ENCODE measurements at regions not wholly inside any gene's neighbourhood (a gene's known extent, or its start where the extent isn't known, plus 50 kb on each side); places are given as distances from the start of the nearest gene placed in this dataset.

DNA sequence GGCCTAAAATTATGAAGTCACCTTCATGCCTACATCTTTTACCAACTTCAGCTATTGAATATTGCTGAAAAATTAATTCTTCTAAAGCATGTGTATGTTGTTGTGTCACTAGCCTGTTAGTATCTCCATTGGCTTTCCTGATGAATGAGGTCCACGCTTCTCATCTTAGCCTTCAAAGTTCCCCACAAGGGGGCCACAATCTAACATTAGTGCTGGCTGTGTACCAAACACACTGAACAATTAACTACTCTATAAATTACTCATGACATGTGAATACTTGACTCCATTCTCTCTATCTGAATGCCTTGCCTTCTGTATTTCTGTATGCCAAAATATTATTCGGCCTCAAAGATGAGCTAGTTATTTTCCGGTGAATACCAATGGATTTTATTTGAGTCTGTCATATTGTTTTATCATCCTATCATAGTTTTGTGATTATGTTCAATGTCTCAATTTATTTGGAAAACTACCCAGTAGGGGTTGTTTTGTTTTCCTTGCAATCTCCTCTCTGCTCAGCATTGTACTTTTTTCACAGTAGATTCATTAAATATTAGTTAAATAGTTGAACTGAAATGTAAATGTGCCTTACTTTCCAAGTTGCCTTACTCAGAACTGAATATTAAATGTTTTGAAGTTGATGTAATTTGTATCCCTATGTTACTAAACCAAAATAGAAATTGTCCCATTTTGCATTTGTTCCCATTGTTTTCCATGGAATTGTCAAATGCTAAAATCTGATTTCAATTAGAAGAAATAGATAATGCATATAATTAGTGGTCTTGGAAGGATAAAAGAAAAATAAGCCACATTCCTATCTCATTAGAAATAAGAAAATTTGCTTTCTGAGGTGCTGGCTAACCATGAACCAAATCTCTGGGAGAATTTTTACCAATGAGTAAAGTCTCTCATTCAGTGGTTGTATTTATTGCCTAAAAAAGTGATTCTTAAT, 208.4 kb upstream of the COL3A1 start:
- TF ChIP-seq GATA2 (IDR thresholded peaks at IDR 0.05; ENCODE audit: low read depth, low read length), result no peak
- no peak for TF ChIP-seq GATA3 (IDR thresholded peaks at IDR 0.05; ENCODE audit: low read depth, low read length)
